Naive thymus-derived CD4-positive, alpha-beta T cell (primary cell): ENCODE measurements at regions not wholly inside any gene's neighbourhood (a gene's known extent, or its start where the extent isn't known, plus 50 kb on each side); places are given as distances from the start of the nearest gene placed in this dataset.

Source experiments
- ATAC-seq: fragments of 150-1000 bp; cut with Tn5 transposase; 2 replicates; pipeline ENCODE4 v1.10.0; 2021; ENCODE audit warnings: mild to moderate bottlenecking, moderate library complexity
- CTCF ChIA-PET: fragments of 350-600 bp; sonication (Branson Sonifier 250); formaldehyde crosslinking; loops from one replicate; lab custom pipeline; 2021; ENCODE audit warnings: antibody characterized with exemption; lab: Charles Lee
- POLR2A ChIA-PET: fragments of 350-600 bp; sonication (Branson Sonifier 250); formaldehyde crosslinking; loops from one replicate; lab custom pipeline; 2021; ENCODE audit warnings: antibody characterized with exemption, inconsistent platforms; lab: Charles Lee
- DNase-seq, 9 donors: peaks; one replicate each; pipeline versions ENCODE4 v3.0.0 to v3.0.0-alpha.2; 2020 to 2022; ENCODE audit warnings: mixed read lengths in 1 of 9
- H3K27ac ChIP-seq: one replicate; pipeline ENCODE4 v1.7.0; 2013; ENCODE audit warnings: mild to moderate bottlenecking, low read depth, low read length, moderate library complexity
- H3K27me3 ChIP-seq, 2 donors: one replicate each; pipeline ENCODE4 v1.7.0; 2013; ENCODE audit warnings: low read length in 2 of 2, mild to moderate bottlenecking in 2 of 2, moderate library complexity in 2 of 2; ENCODE audit not compliant: control insufficient read depth in 2 of 2, insufficient read depth in 2 of 2
- H3K36me3 ChIP-seq, 3 experiments: 1 replicate in 2 of 3; 2 replicates in 1 of 3; pipeline ENCODE4 v1.7.0; 2013; ENCODE audit warnings: low read length in 3 of 3, mild to moderate bottlenecking in 3 of 3, moderate library complexity in 1 of 3; ENCODE audit not compliant: insufficient read depth in 3 of 3, control insufficient read depth in 2 of 3
- H3K4me1 ChIP-seq, 2 donors: one replicate each; pipeline ENCODE4 v1.7.0; 2013; ENCODE audit warnings: low read length in 2 of 2, mild to moderate bottlenecking in 2 of 2, moderate library complexity in 1 of 2; ENCODE audit not compliant: control insufficient read depth in 2 of 2, insufficient read depth in 2 of 2
- H3K4me3 ChIP-seq: 2 replicates; pipeline ENCODE4 v1.7.0; 2013; ENCODE audit warnings: mild to moderate bottlenecking, low read length
- H3K9me3 ChIP-seq, 3 experiments: 1 replicate in 2 of 3; 2 replicates in 1 of 3; pipeline ENCODE4 v1.7.0; 2013; ENCODE audit warnings: low read length in 3 of 3; ENCODE audit not compliant: control insufficient read depth in 2 of 3
- H3K27ac Mint-ChIP-seq, 9 donors: one replicate each; pipeline ENCODE4 v1.8.0; 2020 to 2022; ENCODE audit warnings: mixed read lengths in 9 of 9, mild to moderate bottlenecking in 8 of 9, moderate library complexity in 5 of 9, inconsistent platforms in 2 of 9
- H3K27me3 Mint-ChIP-seq, 5 donors: one replicate each; pipeline ENCODE4 v1.8.0; 2021 to 2022; ENCODE audit warnings: mixed read lengths in 5 of 5, mild to moderate bottlenecking in 1 of 5
- H3K36me3 Mint-ChIP-seq, 5 donors: one replicate each; pipeline ENCODE4 v1.8.0; 2020 to 2022; ENCODE audit warnings: mixed read lengths in 5 of 5, mild to moderate bottlenecking in 3 of 5, inconsistent platforms in 1 of 5
- H3K4me1 Mint-ChIP-seq, 7 donors: one replicate each; pipeline ENCODE4 v1.8.0; 2020 to 2022; ENCODE audit warnings: mixed read lengths in 7 of 7, mild to moderate bottlenecking in 3 of 7, inconsistent platforms in 1 of 7
- H3K4me3 Mint-ChIP-seq, 10 donors: one replicate each; pipeline ENCODE4 v1.8.0; 2020 to 2022; ENCODE audit warnings: mild to moderate bottlenecking in 10 of 10, mixed read lengths in 10 of 10, moderate library complexity in 6 of 10, inconsistent platforms in 2 of 10
- H3K9me3 Mint-ChIP-seq, 11 donors: one replicate each; pipeline ENCODE4 v1.8.0; 2020 to 2022; ENCODE audit warnings: mixed read lengths in 11 of 11, mild to moderate bottlenecking in 4 of 11, inconsistent platforms in 1 of 11, moderate library complexity in 1 of 11
- intact Hi-C, 2 donors: fragments of 100-400 bp; cut with micrococcal nuclease; formaldehyde crosslinking; loops; one replicate each; pipeline ENCODE4 v1.15.1; 2023

- H3K4me1 Mint-ChIP-seq = no peaks in the 10 kb centered on the region
- intact Hi-C loops = no loop called here
- ATAC-seq = no peak
Measured at GRCh38 chr9:99573085-99573484, 248.6 kb upstream of the NR4A3 start.

GRCh38 chr9:99573886-99574285, 247.8 kb upstream of the NR4A3 start:
- no peak overlapping the region for H3K27ac ChIP-seq
- no peaks in the 10 kb centered on the region for H3K9me3 ChIP-seq
- H3K9me3 Mint-ChIP-seq = peaks cover 0 to 5% (median 0%) of the 10 kb centered on the region in 11 donors
- H3K4me1 Mint-ChIP-seq = no peaks in the 10 kb centered on the region
- no peaks in the 10 kb centered on the region for H3K27me3 ChIP-seq
- ChIA-PET CTCF (no interaction called here), POLR2A (no interaction called here)
- H3K36me3 Mint-ChIP-seq = no peaks in the 10 kb centered on the region
- no peak for ATAC-seq
- no peak overlapping the region for H3K4me3 ChIP-seq
- no peaks in the 10 kb centered on the region for H3K36me3 ChIP-seq
- H3K4me3 Mint-ChIP-seq = no peak overlapping the region
- DNase-seq = no peak
- H3K4me1 ChIP-seq = no peaks in the 10 kb centered on the region
- peaks cover 5 to 20% (median 10%) of the 10 kb centered on the region in 5 donors for H3K27me3 Mint-ChIP-seq
- H3K27ac Mint-ChIP-seq = no peak overlapping the region
- intact Hi-C loops = no loop called here

More at GRCh38 chr9:99573085-99573484, 248.6 kb upstream of the NR4A3 start:
- Mint-ChIP-seq H3K27me3 (peaks cover 5 to 20% (median 10%) of the 10 kb centered on the region in 5 donors), H3K9me3 (peaks cover 0 to 5% (median 0%) of the 10 kb centered on the region in 11 donors), H3K36me3 (no peaks in the 10 kb centered on the region), H3K4me3 (no peak overlapping the region), H3K27ac (no peak overlapping the region)
- no peak overlapping the region for H3K4me3 ChIP-seq
- no peaks in the 10 kb centered on the region for H3K27me3 ChIP-seq
- H3K36me3 ChIP-seq = no peaks in the 10 kb centered on the region
- no peak for DNase-seq
- no peaks in the 10 kb centered on the region for H3K4me1 ChIP-seq
- no peak overlapping the region for H3K27ac ChIP-seq
- no peaks in the 10 kb centered on the region for H3K9me3 ChIP-seq
- ChIA-PET POLR2A (no interaction called here), CTCF (no interaction called here)

GRCh38 chr9:99576002-99576401, 245.7 kb upstream of the NR4A3 start:
- intact Hi-C loops = no loop called here
- DNase-seq = no peak
- peaks cover 0 to under 1% (median 0%) of the 10 kb centered on the region in 11 donors for H3K9me3 Mint-ChIP-seq

GRCh38 chr9:99576876-99577275, 244.8 kb upstream of the NR4A3 start:
- no peaks in the 10 kb centered on the region for H3K9me3 ChIP-seq
- no peaks in the 10 kb centered on the region for H3K36me3 Mint-ChIP-seq
- intact Hi-C loops = no loop called here

More at GRCh38 chr9:99576002-99576401, 245.7 kb upstream of the NR4A3 start:
- Histone ChIP-seq H3K4me1 (no peaks in the 10 kb centered on the region), H3K4me3 (no peak overlapping the region), H3K36me3 (no peaks in the 10 kb centered on the region), H3K9me3 (no peaks in the 10 kb centered on the region), H3K27me3 (no peaks in the 10 kb centered on the region), H3K27ac (no peak overlapping the region)
- H3K4me3 Mint-ChIP-seq = no peak overlapping the region
- H3K4me1 Mint-ChIP-seq = no peaks in the 10 kb centered on the region
- H3K27me3 Mint-ChIP-seq = peaks cover under 1 to 12% (median 5%) of the 10 kb centered on the region in 5 donors
- ATAC-seq = no peak
- H3K36me3 Mint-ChIP-seq = no peaks in the 10 kb centered on the region
- no peak overlapping the region for H3K27ac Mint-ChIP-seq
- ChIA-PET POLR2A (no interaction called here), CTCF (no interaction called here)

DNA sequence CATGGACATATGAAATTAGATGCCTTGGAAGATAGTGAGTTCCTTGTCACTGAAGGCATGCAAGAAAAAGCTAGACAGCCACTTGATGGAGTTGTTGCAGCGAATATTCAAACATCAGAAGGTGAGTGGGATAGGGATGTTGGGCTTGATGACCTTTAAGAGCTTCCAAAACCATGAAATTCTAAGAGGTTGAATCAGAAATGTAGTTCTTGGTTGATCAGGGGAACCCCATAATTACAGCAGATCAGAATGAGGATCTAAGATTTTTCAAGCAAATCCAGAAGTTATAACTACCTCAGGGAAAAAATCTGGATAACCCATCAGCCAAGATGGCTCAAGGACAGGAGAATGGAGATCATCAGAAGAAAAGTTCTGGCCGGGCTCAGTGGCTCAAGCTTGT, 244.3 kb upstream of the NR4A3 start:
- H3K27me3 Mint-ChIP-seq = peaks cover 0 to 8% (median 0%) of the 10 kb centered on the region in 5 donors
- Histone ChIP-seq H3K27me3 (no peaks in the 10 kb centered on the region), H3K36me3 (no peaks in the 10 kb centered on the region), H3K4me3 (no peak overlapping the region), H3K27ac (no peak overlapping the region), H3K4me1 (no peaks in the 10 kb centered on the region), H3K9me3 (no peaks in the 10 kb centered on the region)
- DNase-seq = no peak
- H3K9me3 Mint-ChIP-seq = no peaks in the 10 kb centered on the region
- peaks cover 0 to 3% (median 0%) of the 10 kb centered on the region in 7 donors for H3K4me1 Mint-ChIP-seq
- no peaks in the 10 kb centered on the region for H3K36me3 Mint-ChIP-seq
- intact Hi-C loops = no loop called here
- H3K27ac Mint-ChIP-seq = no peak overlapping the region
- ChIA-PET POLR2A (no interaction called here), CTCF (no interaction called here)
- no peak for ATAC-seq
- H3K4me3 Mint-ChIP-seq = no peak overlapping the region

More at GRCh38 chr9:99576876-99577275, 244.8 kb upstream of the NR4A3 start:
- Mint-ChIP-seq H3K27ac (no peak overlapping the region), H3K4me1 (peaks cover 0 to 3% (median 0%) of the 10 kb centered on the region in 7 donors), H3K27me3 (peaks cover 0 to 8% (median 4%) of the 10 kb centered on the region in 5 donors), H3K4me3 (no peak overlapping the region), H3K9me3 (no peaks in the 10 kb centered on the region)
- no peak overlapping the region for H3K4me3 ChIP-seq
- H3K36me3 ChIP-seq = no peaks in the 10 kb centered on the region
- no peak for DNase-seq
- ChIA-PET CTCF (no interaction called here), POLR2A (no interaction called here)
- ATAC-seq = no peak
- no peaks in the 10 kb centered on the region for H3K27me3 ChIP-seq
- H3K4me1 ChIP-seq = no peaks in the 10 kb centered on the region
- H3K27ac ChIP-seq = no peak overlapping the region

DNA sequence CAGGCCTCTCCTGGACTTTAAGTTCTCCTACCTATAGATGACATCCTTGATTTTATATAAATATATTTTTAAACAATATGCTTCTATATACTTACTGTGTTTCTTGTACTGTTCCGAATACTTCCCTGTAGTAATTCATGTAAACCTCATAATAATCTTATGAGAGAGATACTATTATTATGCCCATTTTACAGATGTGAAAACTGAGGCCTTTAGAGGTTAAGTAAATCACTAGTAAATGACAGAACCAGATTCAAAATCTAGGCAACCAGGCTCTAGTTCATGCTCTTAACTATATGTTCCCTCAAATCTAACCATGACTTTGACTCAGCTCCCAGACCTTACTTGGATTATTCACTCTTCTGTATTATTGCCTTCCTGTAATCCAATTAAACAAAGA, 243.0 kb upstream of the NR4A3 start:
- CTCF ChIA-PET = no interaction called here
- no peaks in the 10 kb centered on the region for H3K4me1 ChIP-seq
- DNase-seq = no peak
- H3K4me3 Mint-ChIP-seq = no peak overlapping the region
- no peak overlapping the region for H3K4me3 ChIP-seq
- ATAC-seq = no peak
- intact Hi-C loops = no loop called here
- H3K4me1 Mint-ChIP-seq = peaks cover 0 to 3% (median 0%) of the 10 kb centered on the region in 7 donors
- H3K27me3 Mint-ChIP-seq = peaks cover 0 to 10% (median 5%) of the 10 kb centered on the region in 5 donors
- H3K9me3 Mint-ChIP-seq = peaks cover 0 to under 1% (median 0%) of the 10 kb centered on the region in 11 donors
- H3K36me3 ChIP-seq = no peaks in the 10 kb centered on the region
- H3K9me3 ChIP-seq = no peaks in the 10 kb centered on the region
- no peaks in the 10 kb centered on the region for H3K27me3 ChIP-seq
- no peak overlapping the region for H3K27ac Mint-ChIP-seq
- POLR2A ChIA-PET = no interaction called here
- no peaks in the 10 kb centered on the region for H3K36me3 Mint-ChIP-seq
- no peak overlapping the region for H3K27ac ChIP-seq

DNA sequence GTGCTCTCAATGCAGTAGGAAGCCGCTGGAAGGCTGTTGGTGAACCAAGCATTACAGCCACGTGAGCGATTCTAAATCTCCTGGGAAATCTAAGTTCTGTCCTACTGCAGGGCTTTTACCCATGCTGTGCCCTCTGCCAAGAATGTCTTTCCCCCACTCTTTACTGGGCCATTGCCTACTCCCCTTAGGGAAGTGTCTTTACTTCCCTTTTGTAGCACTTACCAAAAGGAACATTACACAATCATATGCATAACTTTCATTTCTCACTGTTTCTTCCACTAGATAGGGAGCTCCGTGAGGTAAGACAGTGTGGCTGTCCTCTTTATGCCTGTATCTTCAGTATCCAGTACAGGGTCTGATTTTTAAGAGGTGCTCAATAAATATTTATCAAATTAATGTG, 241.7 kb upstream of the NR4A3 start:
- Mint-ChIP-seq H3K9me3 (peaks cover 0 to 1% (median 0%) of the 10 kb centered on the region in 11 donors), H3K27ac (no peak overlapping the region), H3K27me3 (peaks cover 0 to 12% (median 6%) of the 10 kb centered on the region in 5 donors), H3K36me3 (no peaks in the 10 kb centered on the region), H3K4me1 (peaks cover 0 to 3% (median 0%) of the 10 kb centered on the region in 7 donors), H3K4me3 (no peak overlapping the region)
- ATAC-seq = peak; percentile 65
- CTCF ChIA-PET = no interaction called here
- H3K4me3 ChIP-seq = no peak overlapping the region
- H3K9me3 ChIP-seq = no peaks in the 10 kb centered on the region
- POLR2A ChIA-PET = no interaction called here
- no peak for DNase-seq
- no peaks in the 10 kb centered on the region for H3K4me1 ChIP-seq
- no peak overlapping the region for H3K27ac ChIP-seq
- H3K27me3 ChIP-seq = no peaks in the 10 kb centered on the region
- intact Hi-C loops = no loop called here
- H3K36me3 ChIP-seq = no peaks in the 10 kb centered on the region
